SK-N-SH (cell line): ENCODE measurements at regions not wholly inside any gene's neighbourhood (a gene's known extent, or its start where the extent isn't known, plus 50 kb on each side); places are given as distances from the start of the nearest gene placed in this dataset.

Source experiments
- GABPA ChIP-seq: IDR thresholded peaks from 2 replicates; pipeline ENCODE4 v1.4.0; 2012; ENCODE audit warnings: low read depth, mild to moderate bottlenecking
- MXI1 ChIP-seq: IDR thresholded peaks from 2 replicates; pipeline ENCODE4 v1.6.1; 2012; ENCODE audit warnings: mild to moderate bottlenecking, low read depth, low read length, improper control_type of control experiment
- POLR2AphosphoS5 ChIP-seq: IDR thresholded peaks from 2 replicates; pipeline ENCODE4 v1.6.1; 2012; ENCODE audit warnings: low read depth, low read length
- TF ChIP-seq, protein P1 (sequence below): fragments of 200-600 bp; sonication (generic); IDR thresholded peaks from 2 replicates; pipeline ENCODE4 v1.6.1; 2017; ENCODE audit warnings: antibody characterized with exemption, mild to moderate bottlenecking, moderate library complexity

GRCh38 chr6:1513215-1513780, 96.4 kb upstream of the FOXC1 start:
- no peak for TF ChIP-seq POLR2AphosphoS5
- TF ChIP-seq, protein P1, sequence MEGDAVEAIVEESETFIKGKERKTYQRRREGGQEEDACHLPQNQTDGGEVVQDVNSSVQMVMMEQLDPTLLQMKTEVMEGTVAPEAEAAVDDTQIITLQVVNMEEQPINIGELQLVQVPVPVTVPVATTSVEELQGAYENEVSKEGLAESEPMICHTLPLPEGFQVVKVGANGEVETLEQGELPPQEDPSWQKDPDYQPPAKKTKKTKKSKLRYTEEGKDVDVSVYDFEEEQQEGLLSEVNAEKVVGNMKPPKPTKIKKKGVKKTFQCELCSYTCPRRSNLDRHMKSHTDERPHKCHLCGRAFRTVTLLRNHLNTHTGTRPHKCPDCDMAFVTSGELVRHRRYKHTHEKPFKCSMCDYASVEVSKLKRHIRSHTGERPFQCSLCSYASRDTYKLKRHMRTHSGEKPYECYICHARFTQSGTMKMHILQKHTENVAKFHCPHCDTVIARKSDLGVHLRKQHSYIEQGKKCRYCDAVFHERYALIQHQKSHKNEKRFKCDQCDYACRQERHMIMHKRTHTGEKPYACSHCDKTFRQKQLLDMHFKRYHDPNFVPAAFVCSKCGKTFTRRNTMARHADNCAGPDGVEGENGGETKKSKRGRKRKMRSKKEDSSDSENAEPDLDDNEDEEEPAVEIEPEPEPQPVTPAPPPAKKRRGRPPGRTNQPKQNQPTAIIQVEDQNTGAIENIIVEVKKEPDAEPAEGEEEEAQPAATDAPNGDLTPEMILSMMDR: no peak
- no peak for TF ChIP-seq GABPA
- no peak for TF ChIP-seq MXI1
